B cell (primary cell): ENCODE measurements at regions not wholly inside any gene's neighbourhood (a gene's known extent, or its start where the extent isn't known, plus 50 kb on each side); places are given as distances from the start of the nearest gene placed in this dataset.

ENCODE experiments used
- ATAC-seq: fragments of 200-7000 bp; cut with Tn5 transposase; one replicate; pipeline ENCODE4 v1.10.0; 2021; ENCODE audit warnings: low read depth, mild to moderate bottlenecking, moderate number of reproducible peaks, moderate library complexity
- CTCF ChIA-PET: fragments of 350-600 bp; sonication (Branson Sonifier 250); formaldehyde crosslinking; loops from one replicate; lab custom pipeline; 2021; ENCODE audit warnings: antibody characterized with exemption, inconsistent platforms; lab: Charles Lee
- POLR2A ChIA-PET: fragments of 350-600 bp; sonication (Branson Sonifier 250); formaldehyde crosslinking; loops from one replicate; lab custom pipeline; 2021; ENCODE audit warnings: antibody characterized with exemption; lab: Charles Lee
- DNase-seq: peaks from one replicate; pipeline ENCODE4 v3.0.0; 2013
- H2AFZ ChIP-seq: 2 replicates; pipeline ENCODE4 v1.6.1; 2012; ENCODE audit warnings: mild to moderate bottlenecking, low read depth, low read length; ENCODE audit not compliant: insufficient read depth, poor library complexity, severe bottlenecking
- H3K27ac ChIP-seq, 2 donors: 1 replicate in 1 of 2; 2 replicates in 1 of 2; pipeline ENCODE4 v1.5.1; 2012 to 2013; ENCODE audit warnings: low read length in 2 of 2, mild to moderate bottlenecking in 2 of 2, moderate library complexity in 1 of 2
- H3K27me3 ChIP-seq, 4 experiments: fragments of 200-600 bp in 1 of 4; sonication (generic) in 1 of 4; replicated peaks in 1 of 4; 1 replicate in 2 of 4; 2 replicates in 2 of 4; pipeline versions ENCODE4 v1.6.1 to v1.7.0; 2013 to 2016; ENCODE audit warnings: low read length in 3 of 4, mild to moderate bottlenecking in 2 of 4, mixed read lengths in 1 of 4, moderate library complexity in 1 of 4; ENCODE audit not compliant: insufficient read depth in 4 of 4, control insufficient read depth in 3 of 4; ENCODE audit errors: control extremely low read depth in 1 of 4
- H3K36me3 ChIP-seq, 2 experiments: replicated peaks in 1 of 2; 1 replicate in 1 of 2; 2 replicates in 1 of 2; pipeline versions ENCODE4 v1.6.1 to v1.7.1; 2013; ENCODE audit warnings: low read length in 1 of 2; ENCODE audit not compliant: insufficient read depth in 2 of 2, control insufficient read depth in 1 of 2; ENCODE audit errors: control extremely low read depth in 1 of 2, extremely low read depth in 1 of 2
- H3K4me1 ChIP-seq, 2 donors: fragments of 200-600 bp in 1 of 2; sonication (generic) in 1 of 2; 1 replicate in 1 of 2; 2 replicates in 1 of 2; pipeline versions ENCODE4 v1.5.1 to v1.6.1; 2013 to 2017; ENCODE audit warnings: low read length in 2 of 2; ENCODE audit not compliant: control insufficient read depth in 2 of 2, insufficient read depth in 2 of 2
- H3K4me2 ChIP-seq: replicated peaks from 2 replicates; pipeline ENCODE3; 2012; ENCODE audit warnings: mild to moderate bottlenecking, low read depth, low read length; ENCODE audit not compliant: poor library complexity, severe bottlenecking
- H3K4me3 ChIP-seq, 5 experiments: fragments of 200-600 bp in 1 of 5; sonication (generic) in 1 of 5; 1 replicate in 3 of 5; 2 replicates in 2 of 5; pipeline versions ENCODE4 v1.5.1 to v1.7.0; 2011 to 2016; ENCODE audit warnings: low read length in 4 of 5, mild to moderate bottlenecking in 4 of 5, low read depth in 2 of 5, control low read depth in 1 of 5, moderate library complexity in 1 of 5; ENCODE audit not compliant: insufficient read depth in 1 of 5; ENCODE audit errors: control extremely low read depth in 1 of 5, extremely low read depth in 1 of 5
- H3K79me2 ChIP-seq: fragments of 200-600 bp; sonication (generic); one replicate; pipeline ENCODE4 v1.6.0; 2016; ENCODE audit warnings: low read length; ENCODE audit not compliant: control insufficient read depth, insufficient read depth
- H3K9ac ChIP-seq: fragments of 200-600 bp; sonication (generic); 2 replicates; pipeline ENCODE4 v1.6.1; 2017; ENCODE audit warnings: mild to moderate bottlenecking, low read length, moderate library complexity
- H3K9me3 ChIP-seq, 3 donors: one replicate each; pipeline versions ENCODE4 v1.6.1 to v1.7.1; 2013; ENCODE audit warnings: low read length in 2 of 3; ENCODE audit not compliant: control insufficient read depth in 2 of 3, insufficient read depth in 1 of 3; ENCODE audit errors: control extremely low read depth in 1 of 3
- H4K20me1 ChIP-seq: 2 replicates; pipeline ENCODE4 v1.6.0; 2012; ENCODE audit warnings: mild to moderate bottlenecking, low read length; ENCODE audit not compliant: insufficient read depth, control insufficient read depth, poor library complexity, severe bottlenecking
- H3K27ac Mint-ChIP-seq: one replicate; pipeline ENCODE4 v1.8.0; 2021; ENCODE audit warnings: mixed read lengths
- H3K27me3 Mint-ChIP-seq: one replicate; pipeline ENCODE4 v1.8.0; 2021; ENCODE audit warnings: mixed read lengths
- H3K4me1 Mint-ChIP-seq: one replicate; pipeline ENCODE4 v1.8.0; 2021; ENCODE audit warnings: mixed read lengths
- H3K4me3 Mint-ChIP-seq: one replicate; pipeline ENCODE4 v1.8.0; 2021; ENCODE audit warnings: mixed read lengths
- H3K9me3 Mint-ChIP-seq: one replicate; pipeline ENCODE4 v1.8.0; 2022; ENCODE audit warnings: mixed read lengths; ENCODE audit not compliant: insufficient read depth
- CTCF ChIP-seq: fragments of 200-600 bp; IDR thresholded peaks from one replicate; pipeline ENCODE4 v1.8.0; 2022; ENCODE audit warnings: antibody characterized with exemption, mild to moderate bottlenecking
- EZH2 ChIP-seq: IDR thresholded peaks from 2 replicates; pipeline ENCODE4 v1.6.1; 2012; ENCODE audit warnings: borderline replicate concordance, low read depth, mild to moderate bottlenecking, moderate library complexity, low read length; ENCODE audit not compliant: insufficient read depth, poor library complexity, severe bottlenecking
- WGBS: methylation state at CpG from one replicate; pipeline ENCODE4 v1.1.5; 2013; ENCODE audit warnings: missing lambda C conversion rate; ENCODE audit not compliant: insufficient coverage; 5-methylcytosine and 5-hydroxymethylcytosine counted together
- intact Hi-C: fragments of 100-400 bp; cut with micrococcal nuclease; formaldehyde crosslinking; loops from one replicate; pipeline ENCODE4 v1.10.0; 2022

GRCh38 chr12:60263836-60264493 lies 668.1 kb downstream of the SLC16A7 start:
- Histone ChIP-seq H3K4me1 (no peaks in the 10 kb centered on the region), H3K36me3 (no peaks in the 10 kb centered on the region), H3K79me2 (no peaks in the 10 kb centered on the region), H3K9ac (no peak overlapping the region), H4K20me1 (no peaks in the 10 kb centered on the region), H3K27me3 (no peaks in the 10 kb centered on the region), H3K9me3 (peaks cover 0 to 1% (median 0%) of the 10 kb centered on the region in 3 donors), H3K27ac (no peak overlapping the region), H3K4me2 (no peak overlapping the region), H2AFZ (no peak overlapping the region), H3K4me3 (no peak overlapping the region)
- intact Hi-C loops = no loop called here
- no CpG with 5 or more reads among the region's 2 CpGs for WGBS
- no peaks in the 10 kb centered on the region for H3K9me3 Mint-ChIP-seq
- H3K27ac Mint-ChIP-seq = no peak overlapping the region
- no peaks in the 10 kb centered on the region for H3K4me1 Mint-ChIP-seq
- CTCF ChIA-PET = no interaction called here
- no peaks in the 10 kb centered on the region for H3K27me3 Mint-ChIP-seq
- TF ChIP-seq EZH2 (no peak), CTCF (no peak)
- H3K4me3 Mint-ChIP-seq = no peak overlapping the region
- ATAC-seq (no peak), DNase-seq (no peak)
- POLR2A ChIA-PET = no interaction called here

- Histone ChIP-seq H3K79me2 (no peaks in the 10 kb centered on the region), H3K9me3 (peaks cover 0 to 3% (median 1%) of the 10 kb centered on the region in 3 donors), H3K4me1 (no peaks in the 10 kb centered on the region), H4K20me1 (no peaks in the 10 kb centered on the region), H3K36me3 (no peaks in the 10 kb centered on the region), H3K4me3 (no peak overlapping the region), H3K4me2 (no peak overlapping the region), H2AFZ (no peak overlapping the region), H3K27me3 (no peaks in the 10 kb centered on the region), H3K27ac (no peak overlapping the region), H3K9ac (no peak overlapping the region)
- DNase-seq = no peak
- Mint-ChIP-seq H3K27me3 (no peaks in the 10 kb centered on the region), H3K4me3 (no peak overlapping the region), H3K4me1 (no peaks in the 10 kb centered on the region), H3K27ac (no peak overlapping the region), H3K9me3 (no peaks in the 10 kb centered on the region)
- CTCF ChIA-PET = no interaction called here
- no CpG with 5 or more reads among the region's 1 CpG for WGBS
- TF ChIP-seq CTCF = no peak
- TF ChIP-seq EZH2 = no peak
- POLR2A ChIA-PET = no interaction called here
- no peak for ATAC-seq
- intact Hi-C loops = no loop called here
Measured at GRCh38 chr12:60265741-60266140, 669.9 kb downstream of the SLC16A7 start.
